Liver (tissue), 8 donors: ENCODE measurements at regions not wholly inside any gene's neighbourhood (a gene's known extent, or its start where the extent isn't known, plus 50 kb on each side); places are given as distances from the start of the nearest gene placed in this dataset.

Source experiments
- DNase-seq: peaks from one replicate; pipeline ENCODE4 v3.0.0-alpha.2; 2017; ENCODE audit warnings: low spot score
- H3K27ac ChIP-seq, 2 donors: one replicate each; pipeline ENCODE4 v1.7.0; 2013; ENCODE audit warnings: inconsistent platforms in 2 of 2, low read length in 2 of 2, control low read depth in 1 of 2, low read depth in 1 of 2, mild to moderate bottlenecking in 1 of 2
- H3K27me3 ChIP-seq, 4 donors: one replicate each; pipeline versions ENCODE4 v1.6.1 to v1.7.0; 2013; ENCODE audit warnings: low read length in 3 of 4, inconsistent platforms in 1 of 4, mild to moderate bottlenecking in 1 of 4, moderate library complexity in 1 of 4; ENCODE audit not compliant: control insufficient read depth in 4 of 4, insufficient read depth in 4 of 4
- H3K36me3 ChIP-seq, 4 donors: one replicate each; pipeline versions ENCODE4 v1.6.1 to v1.7.0; 2013; ENCODE audit warnings: low read length in 3 of 4, mild to moderate bottlenecking in 3 of 4, low read depth in 1 of 4, moderate library complexity in 1 of 4; ENCODE audit not compliant: control insufficient read depth in 4 of 4, insufficient read depth in 3 of 4
- H3K4me1 ChIP-seq, 4 donors: one replicate each; pipeline versions ENCODE4 v1.6.1 to v1.7.0; 2013; ENCODE audit warnings: low read length in 3 of 4, mild to moderate bottlenecking in 3 of 4, moderate library complexity in 1 of 4; ENCODE audit not compliant: control insufficient read depth in 4 of 4, insufficient read depth in 4 of 4
- H3K4me3 ChIP-seq, 3 donors: one replicate each; pipeline versions ENCODE4 v1.6.1 to v1.7.0; 2013; ENCODE audit warnings: low read length in 3 of 3, control low read depth in 1 of 3, low read depth in 1 of 3, mild to moderate bottlenecking in 1 of 3
- H3K9ac ChIP-seq, 2 donors: one replicate each; pipeline ENCODE4 v1.7.0; 2013; ENCODE audit warnings: low read length in 2 of 2, mild to moderate bottlenecking in 2 of 2, moderate library complexity in 2 of 2, control low read depth in 1 of 2, low read depth in 1 of 2
- H3K9me3 ChIP-seq, 4 donors: one replicate each; pipeline versions ENCODE4 v1.6.1 to v1.7.0; 2013; ENCODE audit warnings: low read length in 3 of 4; ENCODE audit not compliant: control insufficient read depth in 4 of 4
- EGR1 ChIP-seq, 2 donors: IDR thresholded peaks; 2 replicates each; pipeline ENCODE4 v1.6.1; 2016 to 2018; ENCODE audit warnings: antibody characterized with exemption in 2 of 2, low read depth in 2 of 2
- FOXA1 ChIP-seq: IDR thresholded peaks from 2 replicates; pipeline ENCODE4 v1.6.1; 2016; ENCODE audit warnings: antibody characterized with exemption
- FOXA2 ChIP-seq: IDR thresholded peaks from 2 replicates; pipeline ENCODE4 v1.6.1; 2016; ENCODE audit warnings: antibody characterized with exemption
- GABPA ChIP-seq, 2 donors: IDR thresholded peaks in 1 of 2; conservative IDR thresholded peaks in 1 of 2; 2 replicates each; pipeline ENCODE4 v1.6.1; 2016; ENCODE audit warnings: antibody characterized with exemption in 2 of 2, mild to moderate bottlenecking in 1 of 2, moderate library complexity in 1 of 2
- HNF4A ChIP-seq, 2 donors: conservative IDR thresholded peaks; 2 replicates each; pipeline ENCODE4 v1.6.1; 2016; ENCODE audit warnings: antibody characterized with exemption in 2 of 2, mild to moderate bottlenecking in 2 of 2
- HNF4G ChIP-seq: IDR thresholded peaks from 2 replicates; pipeline ENCODE4 v1.6.1; 2016; ENCODE audit warnings: antibody characterized with exemption
- JUND ChIP-seq, 2 donors: IDR thresholded peaks; 2 replicates each; pipeline ENCODE4 v1.6.1; 2016; ENCODE audit warnings: antibody characterized with exemption in 2 of 2
- NR2F2 ChIP-seq: IDR thresholded peaks from 2 replicates; pipeline ENCODE4 v1.6.1; 2016; ENCODE audit warnings: antibody characterized with exemption
- RAD21 ChIP-seq, 2 donors: IDR thresholded peaks; 2 replicates each; pipeline ENCODE4 v1.6.1; 2016; ENCODE audit warnings: antibody characterized with exemption in 2 of 2, mild to moderate bottlenecking in 2 of 2
- RXRA ChIP-seq, 2 donors: IDR thresholded peaks; 2 replicates each; pipeline ENCODE4 v1.6.1; 2017 to 2018; ENCODE audit warnings: antibody characterized with exemption in 2 of 2, mild to moderate bottlenecking in 1 of 2
- SP1 ChIP-seq: IDR thresholded peaks from 2 replicates; pipeline ENCODE4 v1.6.1; 2018; ENCODE audit warnings: antibody characterized with exemption, mild to moderate bottlenecking
- TAF1 ChIP-seq: conservative IDR thresholded peaks from 2 replicates; pipeline ENCODE4 v1.6.1; 2016; ENCODE audit warnings: antibody characterized with exemption, mild to moderate bottlenecking
- YY1 ChIP-seq: IDR thresholded peaks from 2 replicates; pipeline ENCODE4 v1.6.1; 2016; ENCODE audit warnings: antibody characterized with exemption, mild to moderate bottlenecking
- WGBS: extraction: QIAGEN DNeasy Blood & Tissue Kit; methylation state at CpG from one replicate; pipeline ENCODE4 v1.1.7; 2013; 5-methylcytosine and 5-hydroxymethylcytosine counted together
- TF ChIP-seq, protein P1 (sequence below): IDR thresholded peaks from 2 replicates; pipeline ENCODE4 v1.6.1; 2016; ENCODE audit warnings: antibody characterized with exemption
- TF ChIP-seq, protein P2 (sequence below): IDR thresholded peaks from 2 replicates; pipeline ENCODE4 v1.6.1; 2016; ENCODE audit warnings: antibody characterized with exemption, mild to moderate bottlenecking
- TF ChIP-seq, protein P3 (sequence below): fragments of 150-350 bp; IDR thresholded peaks from 2 replicates; pipeline ENCODE4 v1.5.1; 2017; ENCODE audit warnings: improper control_type of control experiment, low read depth, low read length; ENCODE audit not compliant: missing input control
- TF ChIP-seq, protein P4 (sequence below): IDR thresholded peaks from 2 replicates; pipeline ENCODE4 v1.6.1; 2016; ENCODE audit warnings: antibody characterized with exemption
- donor health status: healthy.
- donor health status: healthy.
- donor health status: healthy.
- donor health status: healthy.
- donor health status: healthy.

DNA sequence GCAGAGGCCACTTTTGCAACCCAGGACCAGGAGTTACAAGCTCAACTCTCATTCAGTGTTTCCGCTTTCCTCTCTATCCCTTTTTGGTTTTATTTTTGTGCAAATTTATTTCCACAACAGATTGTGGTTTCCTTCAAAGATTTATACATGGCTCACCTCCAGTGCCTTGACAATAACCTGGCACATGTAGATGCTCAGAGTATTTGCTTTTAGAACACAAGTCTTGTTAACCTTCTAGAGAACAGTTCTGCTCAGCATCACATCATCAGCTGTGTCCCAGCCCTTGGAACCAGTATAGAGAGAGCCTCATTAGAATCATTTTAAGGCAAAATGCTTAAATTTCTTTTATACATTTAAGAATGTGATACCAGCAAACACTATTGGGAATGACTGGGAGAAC is 133.7 kb downstream of the TENT5C start:
- Histone ChIP-seq H3K36me3 (no peaks in the 10 kb centered on the region), H3K4me1 (peaks cover 0 to 3% (median 1%) of the 10 kb centered on the region in 4 donors), H3K27ac (no peak overlapping the region), H3K4me3 (no peak overlapping the region), H3K9ac (no peak overlapping the region), H3K9me3 (no peaks in the 10 kb centered on the region), H3K27me3 (no peaks in the 10 kb centered on the region)
- no peak for TF ChIP-seq RXRA (IDR thresholded peaks at IDR 0.05)
- TF ChIP-seq, protein P1, sequence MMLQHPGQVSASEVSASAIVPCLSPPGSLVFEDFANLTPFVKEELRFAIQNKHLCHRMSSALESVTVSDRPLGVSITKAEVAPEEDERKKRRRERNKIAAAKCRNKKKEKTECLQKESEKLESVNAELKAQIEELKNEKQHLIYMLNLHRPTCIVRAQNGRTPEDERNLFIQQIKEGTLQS: no peak
- TF ChIP-seq RAD21 (IDR thresholded peaks at IDR 0.05): no peak
- no peak for TF ChIP-seq YY1
- TF ChIP-seq, protein P2, sequence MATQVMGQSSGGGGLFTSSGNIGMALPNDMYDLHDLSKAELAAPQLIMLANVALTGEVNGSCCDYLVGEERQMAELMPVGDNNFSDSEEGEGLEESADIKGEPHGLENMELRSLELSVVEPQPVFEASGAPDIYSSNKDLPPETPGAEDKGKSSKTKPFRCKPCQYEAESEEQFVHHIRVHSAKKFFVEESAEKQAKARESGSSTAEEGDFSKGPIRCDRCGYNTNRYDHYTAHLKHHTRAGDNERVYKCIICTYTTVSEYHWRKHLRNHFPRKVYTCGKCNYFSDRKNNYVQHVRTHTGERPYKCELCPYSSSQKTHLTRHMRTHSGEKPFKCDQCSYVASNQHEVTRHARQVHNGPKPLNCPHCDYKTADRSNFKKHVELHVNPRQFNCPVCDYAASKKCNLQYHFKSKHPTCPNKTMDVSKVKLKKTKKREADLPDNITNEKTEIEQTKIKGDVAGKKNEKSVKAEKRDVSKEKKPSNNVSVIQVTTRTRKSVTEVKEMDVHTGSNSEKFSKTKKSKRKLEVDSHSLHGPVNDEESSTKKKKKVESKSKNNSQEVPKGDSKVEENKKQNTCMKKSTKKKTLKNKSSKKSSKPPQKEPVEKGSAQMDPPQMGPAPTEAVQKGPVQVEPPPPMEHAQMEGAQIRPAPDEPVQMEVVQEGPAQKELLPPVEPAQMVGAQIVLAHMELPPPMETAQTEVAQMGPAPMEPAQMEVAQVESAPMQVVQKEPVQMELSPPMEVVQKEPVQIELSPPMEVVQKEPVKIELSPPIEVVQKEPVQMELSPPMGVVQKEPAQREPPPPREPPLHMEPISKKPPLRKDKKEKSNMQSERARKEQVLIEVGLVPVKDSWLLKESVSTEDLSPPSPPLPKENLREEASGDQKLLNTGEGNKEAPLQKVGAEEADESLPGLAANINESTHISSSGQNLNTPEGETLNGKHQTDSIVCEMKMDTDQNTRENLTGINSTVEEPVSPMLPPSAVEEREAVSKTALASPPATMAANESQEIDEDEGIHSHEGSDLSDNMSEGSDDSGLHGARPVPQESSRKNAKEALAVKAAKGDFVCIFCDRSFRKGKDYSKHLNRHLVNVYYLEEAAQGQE: no peak
- TF ChIP-seq SP1: no peak
- TF ChIP-seq, protein P3, sequence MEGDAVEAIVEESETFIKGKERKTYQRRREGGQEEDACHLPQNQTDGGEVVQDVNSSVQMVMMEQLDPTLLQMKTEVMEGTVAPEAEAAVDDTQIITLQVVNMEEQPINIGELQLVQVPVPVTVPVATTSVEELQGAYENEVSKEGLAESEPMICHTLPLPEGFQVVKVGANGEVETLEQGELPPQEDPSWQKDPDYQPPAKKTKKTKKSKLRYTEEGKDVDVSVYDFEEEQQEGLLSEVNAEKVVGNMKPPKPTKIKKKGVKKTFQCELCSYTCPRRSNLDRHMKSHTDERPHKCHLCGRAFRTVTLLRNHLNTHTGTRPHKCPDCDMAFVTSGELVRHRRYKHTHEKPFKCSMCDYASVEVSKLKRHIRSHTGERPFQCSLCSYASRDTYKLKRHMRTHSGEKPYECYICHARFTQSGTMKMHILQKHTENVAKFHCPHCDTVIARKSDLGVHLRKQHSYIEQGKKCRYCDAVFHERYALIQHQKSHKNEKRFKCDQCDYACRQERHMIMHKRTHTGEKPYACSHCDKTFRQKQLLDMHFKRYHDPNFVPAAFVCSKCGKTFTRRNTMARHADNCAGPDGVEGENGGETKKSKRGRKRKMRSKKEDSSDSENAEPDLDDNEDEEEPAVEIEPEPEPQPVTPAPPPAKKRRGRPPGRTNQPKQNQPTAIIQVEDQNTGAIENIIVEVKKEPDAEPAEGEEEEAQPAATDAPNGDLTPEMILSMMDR: no peak
- TF ChIP-seq EGR1 (IDR thresholded peaks at IDR 0.05; ENCODE audit: low read depth in 2 of 2): no peak
- TF ChIP-seq FOXA2: no peak
- TF ChIP-seq GABPA (IDR thresholded peaks at IDR 0.05 in 1 of 2, conservative IDR thresholded peaks at IDR 0.05 in 1 of 2): no peak
- TF ChIP-seq FOXA1: no peak
- TF ChIP-seq NR2F2: no peak
- WGBS: 99% methylated on average over 1 of the region's 1 CpG
- no peak for DNase-seq

DNA sequence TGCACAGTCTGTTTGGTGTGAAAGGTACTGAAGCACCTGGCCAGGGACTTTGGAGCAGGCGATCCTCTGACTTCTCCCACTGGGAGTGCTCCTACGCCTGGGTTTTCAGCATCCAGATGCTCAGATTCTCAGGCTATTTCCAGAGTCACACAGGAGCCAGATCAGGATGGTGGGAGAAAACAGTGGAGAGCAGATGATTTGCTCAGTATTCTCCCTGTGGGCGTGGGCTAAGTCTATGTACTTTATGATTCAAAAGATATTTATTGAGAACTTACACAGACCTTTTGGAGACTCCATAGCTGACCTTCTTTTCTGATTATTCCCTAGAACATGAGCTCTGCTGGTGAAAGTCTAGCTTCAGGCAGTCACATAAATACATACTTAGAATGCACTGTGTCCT is 134.6 kb downstream of the TENT5C start:
- no peak for DNase-seq
- Histone ChIP-seq H3K36me3 (no peaks in the 10 kb centered on the region), H3K4me1 (no peaks in the 10 kb centered on the region), H3K4me3 (no peak overlapping the region), H3K27me3 (no peaks in the 10 kb centered on the region), H3K9ac (no peak overlapping the region), H3K27ac (no peak overlapping the region), H3K9me3 (no peaks in the 10 kb centered on the region)
- 55% methylated on average over 3 of the region's 3 CpGs for WGBS
- TF ChIP-seq FOXA1: no peak
- no peak for TF ChIP-seq TAF1
- TF ChIP-seq, protein P3: no peak
- no peak for TF ChIP-seq JUND (IDR thresholded peaks at IDR 0.05)
- TF ChIP-seq GABPA (IDR thresholded peaks at IDR 0.05 in 1 of 2, conservative IDR thresholded peaks at IDR 0.05 in 1 of 2): no peak
- TF ChIP-seq FOXA2: no peak
- TF ChIP-seq YY1: no peak
- no peak for TF ChIP-seq RXRA (IDR thresholded peaks at IDR 0.05)
- TF ChIP-seq, protein P4, sequence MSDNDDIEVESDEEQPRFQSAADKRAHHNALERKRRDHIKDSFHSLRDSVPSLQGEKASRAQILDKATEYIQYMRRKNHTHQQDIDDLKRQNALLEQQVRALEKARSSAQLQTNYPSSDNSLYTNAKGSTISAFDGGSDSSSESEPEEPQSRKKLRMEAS: no peak
- TF ChIP-seq NR2F2: no peak
- no peak for TF ChIP-seq HNF4A (conservative IDR thresholded peaks at IDR 0.05)
- TF ChIP-seq, protein P2: no peak
- TF ChIP-seq SP1: no peak
- no peak for TF ChIP-seq EGR1 (IDR thresholded peaks at IDR 0.05; ENCODE audit: low read depth in 2 of 2)
- TF ChIP-seq HNF4G: no peak
- TF ChIP-seq, protein P1: no peak
